ENCODE measurements at regions not wholly inside any gene's neighbourhood (a gene's known extent, or its start where the extent isn't known, plus 50 kb on each side); places are given as distances from the start of the nearest gene placed in this dataset.

DNA sequence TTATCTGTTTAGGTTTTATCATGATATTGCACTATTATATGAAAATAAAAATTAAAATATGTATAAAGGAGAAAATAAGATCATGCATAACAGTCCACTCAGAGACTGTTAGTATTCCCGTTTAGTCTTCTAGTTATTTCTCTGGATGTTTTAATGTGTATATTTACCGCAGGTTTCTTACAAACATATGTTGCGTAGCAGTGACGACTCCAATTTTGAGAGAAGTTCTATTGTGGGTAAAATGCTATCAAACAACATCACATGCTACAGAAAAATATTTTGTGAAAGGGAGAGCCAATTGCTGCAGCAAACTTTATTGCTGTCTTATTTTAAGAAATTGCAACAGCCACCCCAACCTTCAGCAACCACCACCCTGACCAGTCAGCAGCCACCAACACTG lies 72.4 kb upstream of the NXT1 start:
- no peak for DNase-seq

- no peak for DNase-seq
Measured at GRCh38 chr20:23277316-23277715, 73.3 kb upstream of the NXT1 start.

GRCh38 chr20:23273776-23274175 lies 76.8 kb upstream of the NXT1 start:
- DNase-seq: no peak

GRCh38 chr20:23272176-23273029 lies 78.2 kb upstream of the NXT1 start:
- DNase-seq: no peak

DNA sequence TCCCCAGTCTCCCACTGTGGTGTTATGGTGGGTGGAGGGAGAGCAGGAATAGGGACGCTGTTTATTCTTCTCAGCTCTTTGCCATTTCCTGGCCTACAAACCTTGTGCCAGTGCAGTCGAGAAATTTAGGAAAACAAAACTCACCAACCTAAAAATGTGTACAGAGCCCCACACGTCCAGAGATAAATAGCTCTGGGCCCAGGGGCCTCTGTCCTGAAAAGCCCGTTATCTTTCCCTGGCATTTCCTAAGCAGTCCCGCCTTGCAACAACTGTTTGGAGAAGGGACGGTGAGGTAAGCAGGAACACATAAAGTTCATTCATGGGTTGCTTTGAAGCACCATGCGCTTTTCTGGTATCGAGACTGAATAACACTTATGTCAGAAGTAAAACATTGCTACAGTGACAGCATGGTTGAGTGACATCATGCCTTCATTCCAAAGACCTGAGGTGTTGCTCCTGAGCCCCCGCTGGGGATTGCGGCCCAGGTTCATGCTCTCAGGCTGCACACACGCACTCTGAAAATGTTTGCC lies 80.1 kb upstream of the NXT1 start:
- DNase-seq: no peak

DNA sequence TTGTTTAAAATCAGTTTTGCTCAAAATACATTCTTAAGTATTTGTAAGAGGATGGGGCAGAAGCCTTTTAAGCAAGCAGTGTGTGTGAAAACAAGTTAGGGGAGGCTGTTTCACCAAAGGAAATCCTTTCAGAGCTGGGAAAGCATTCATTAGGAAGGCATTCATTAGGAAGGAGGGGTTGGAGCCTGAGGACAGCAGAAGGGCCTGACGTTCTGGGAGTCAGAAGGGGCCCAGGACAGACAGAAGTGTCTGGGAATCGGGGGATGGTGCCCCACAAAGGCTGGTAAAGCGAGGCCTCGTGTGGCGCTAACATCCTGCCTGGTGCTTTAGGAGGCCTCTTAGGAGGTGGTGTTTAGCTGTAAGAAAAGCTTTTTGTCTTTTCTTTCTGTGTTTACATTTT lies 80.6 kb upstream of the NXT1 start:
- DNase-seq: no peak

DNA sequence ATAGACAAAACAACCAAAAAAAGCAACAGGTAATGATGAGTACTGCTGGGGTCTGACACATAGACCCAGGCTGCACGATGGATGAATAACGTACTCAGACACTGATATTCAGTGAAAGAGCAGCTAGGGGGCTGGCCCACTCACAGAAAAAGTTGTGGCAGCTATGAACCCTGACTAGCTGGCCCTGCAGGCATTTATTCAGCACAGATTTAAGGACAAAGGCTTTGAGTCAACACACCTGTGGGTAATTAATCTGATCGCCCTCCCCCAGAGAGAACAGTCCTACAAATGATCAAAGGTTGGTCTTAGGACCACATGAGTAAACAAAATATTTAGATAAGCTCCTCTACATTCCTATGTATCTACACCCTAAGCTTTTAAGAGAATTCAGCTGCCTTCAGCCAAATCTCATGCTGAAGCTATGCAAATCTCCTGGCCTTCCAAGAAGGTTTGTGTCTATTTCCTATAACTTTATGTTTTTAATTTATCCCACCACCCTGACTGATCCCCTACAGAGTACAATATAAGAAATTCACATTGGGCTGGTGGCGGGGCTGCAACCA lies 81.7 kb upstream of the NXT1 start:
- DNase-seq: no peak

GRCh38 chr20:23267909-23268308 lies 82.7 kb upstream of the NXT1 start:
- no peak for DNase-seq

GRCh38 chr20:23266530-23267398 lies 83.8 kb upstream of the NXT1 start:
- DNase-seq: no peak

GRCh38 chr20:23265226-23265625 lies 85.4 kb upstream of the NXT1 start:
- DNase-seq: no peak

GRCh38 chr20:23264545-23264944 lies 86.0 kb upstream of the NXT1 start:
- no peak for DNase-seq

- DNase-seq: no peak
Measured at GRCh38 chr20:23260181-23260840, 90.3 kb upstream of the NXT1 start.

- no peak for DNase-seq
Measured at GRCh38 chr20:23258747-23259121, 91.9 kb upstream of the NXT1 start.

- no peak for DNase-seq
Measured at GRCh38 chr20:23257848-23258746, 92.5 kb upstream of the NXT1 start.

- no peak for DNase-seq
Measured at GRCh38 chr20:23257106-23257761, 93.4 kb upstream of the NXT1 start.

DNA sequence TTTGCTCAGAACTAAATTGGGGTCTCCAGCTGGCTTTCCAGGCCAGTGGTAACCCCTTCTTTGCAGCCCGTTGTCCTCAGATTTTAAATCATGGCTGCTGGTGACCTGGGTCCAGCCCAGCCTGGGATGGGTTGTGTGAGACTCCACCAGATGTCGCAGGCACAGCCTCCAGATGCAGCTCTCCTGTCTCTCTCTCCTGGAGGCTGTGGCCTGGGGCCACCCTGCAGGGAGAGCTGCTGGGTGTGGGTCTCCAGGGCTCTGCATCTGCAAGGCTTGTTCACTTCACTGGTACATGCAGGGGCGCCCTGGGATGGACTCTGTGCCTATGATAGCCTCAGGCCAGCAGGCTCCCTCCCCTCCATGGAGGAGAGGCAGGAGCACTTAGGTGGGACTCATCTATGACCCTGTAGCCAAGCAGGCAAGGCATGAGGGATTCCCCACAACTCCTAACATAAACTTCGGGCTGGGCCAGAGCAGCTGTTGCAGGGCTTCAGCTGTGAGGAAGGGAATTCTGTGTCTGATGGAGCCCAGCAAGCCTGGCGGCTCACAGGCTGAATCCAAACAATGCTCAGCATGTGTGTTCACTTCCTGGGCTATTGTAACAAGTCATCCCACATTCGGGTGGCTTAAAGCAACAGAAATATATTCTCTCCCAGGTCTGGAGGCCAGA lies 94.7 kb upstream of the NXT1 start:
- DNase-seq: no peak

DNA sequence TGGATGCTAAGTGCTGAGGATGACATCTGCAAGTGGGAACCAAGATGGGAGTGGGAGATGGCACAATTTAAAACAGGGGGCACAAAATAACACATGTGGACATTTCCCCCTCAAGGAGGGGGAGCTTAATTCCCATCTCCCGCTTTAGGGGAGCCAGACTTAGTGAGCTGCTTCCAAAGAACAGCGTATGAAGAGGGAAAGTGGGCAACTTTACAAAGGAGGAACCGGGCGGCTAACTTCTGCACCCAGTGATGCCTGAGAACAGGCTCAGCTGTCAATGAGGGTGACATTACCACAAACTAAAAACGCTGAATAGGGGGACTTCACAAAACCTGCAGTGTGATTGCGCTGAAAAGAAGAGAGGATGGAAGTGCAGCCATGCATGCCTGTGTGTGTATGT lies 95.5 kb upstream of the NXT1 start:
- no peak for DNase-seq

DNA sequence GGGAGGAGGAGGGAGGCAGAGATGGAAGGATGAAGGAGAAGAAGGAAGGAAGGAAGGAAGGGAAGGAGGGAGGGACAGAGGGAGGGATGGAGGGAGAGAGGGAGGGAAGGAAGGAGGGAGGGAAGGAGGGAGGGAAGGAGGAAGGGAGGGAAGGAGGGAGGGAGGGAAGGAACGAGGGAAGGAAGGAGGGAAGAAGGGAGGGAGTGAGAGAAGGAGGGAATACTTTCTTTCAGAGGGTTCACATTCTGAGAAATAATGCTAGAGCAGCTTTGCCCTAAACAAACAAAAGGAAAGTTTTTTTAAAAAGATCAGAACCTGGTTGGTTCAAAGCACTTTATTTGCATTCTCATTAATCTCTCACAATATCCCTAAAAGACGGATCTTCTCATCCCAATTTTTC lies 96.1 kb upstream of the NXT1 start:
- DNase-seq: no peak

- DNase-seq: no peak
Measured at GRCh38 chr20:23254034-23254433, 96.6 kb upstream of the NXT1 start.

GRCh38 chr20:23253524-23253923 lies 97.1 kb upstream of the NXT1 start:
- DNase-seq: no peak

DNA sequence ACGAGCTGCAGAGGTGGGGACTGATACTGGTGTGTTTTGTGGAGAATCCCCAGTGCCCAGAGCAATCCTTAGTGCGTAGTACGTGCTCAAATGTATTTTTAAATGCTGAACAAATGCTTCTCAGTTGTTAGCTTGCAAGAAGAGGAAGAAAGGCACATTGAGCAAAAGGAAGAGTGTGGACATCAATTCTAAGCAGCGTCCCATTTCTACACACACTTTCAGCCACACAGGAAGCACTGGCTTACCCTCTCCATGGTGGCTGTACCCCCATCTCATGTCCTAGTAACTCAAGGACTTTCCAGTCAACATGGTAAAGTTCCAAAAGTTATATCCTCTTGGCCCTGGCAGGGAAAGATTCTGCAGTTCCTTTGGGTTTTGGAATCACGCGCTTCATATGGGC lies 98.8 kb upstream of the NXT1 start:
- DNase-seq: no peak
